ENCODE measurements at regions not wholly inside any gene's neighbourhood (a gene's known extent, or its start where the extent isn't known, plus 50 kb on each side); places are given as distances from the start of the nearest gene placed in this dataset.

- POLR2A ChIA-PET = no interaction called here
- Mint-ChIP-seq H3K9me3 (peaks cover 9% of the 10 kb centered on the region), H3K4me1 (no peaks in the 10 kb centered on the region), H3K36me3 (ENCODE audit: low read depth) (no peaks in the 10 kb centered on the region), H3K27ac (no peak overlapping the region), H3K4me3 (no peak overlapping the region), H3K27me3 (no peaks in the 10 kb centered on the region)
- TF ChIP-seq CTCF (IDR thresholded peaks at IDR 0.05) = no peak
- DNase-seq = no peak
- intact Hi-C loops (cut with micrococcal nuclease) = no loop called here
- CTCF ChIA-PET = no interaction called here
- no peak for ATAC-seq (ENCODE audit: low read depth)
Observed at GRCh38 chr12:126432780-126433179, 1367.5 kb downstream of the AACS start.

GRCh38 chr12:126434412-126434985 lies 1369.3 kb downstream of the AACS start:
- POLR2A ChIA-PET = no interaction called here
- DNase-seq = no peak
- Mint-ChIP-seq H3K27ac (no peak overlapping the region), H3K4me3 (no peak overlapping the region), H3K4me1 (no peaks in the 10 kb centered on the region), H3K27me3 (no peaks in the 10 kb centered on the region), H3K36me3 (ENCODE audit: low read depth) (no peaks in the 10 kb centered on the region), H3K9me3 (peaks cover 11% of the 10 kb centered on the region)
- CTCF ChIA-PET = no interaction called here
- intact Hi-C loops (cut with micrococcal nuclease) = no loop called here
- no peak for ATAC-seq (ENCODE audit: low read depth)
- no peak for TF ChIP-seq CTCF (IDR thresholded peaks at IDR 0.05)

- Mint-ChIP-seq H3K27ac (no peak overlapping the region), H3K4me3 (no peak overlapping the region), H3K36me3 (ENCODE audit: low read depth) (no peaks in the 10 kb centered on the region), H3K4me1 (no peaks in the 10 kb centered on the region), H3K9me3 (peaks cover 5% of the 10 kb centered on the region), H3K27me3 (no peaks in the 10 kb centered on the region)
- ATAC-seq (ENCODE audit: low read depth) (no peak), DNase-seq (no peak)
- CTCF ChIA-PET = no interaction called here
- intact Hi-C loops (cut with micrococcal nuclease) = no loop called here
- POLR2A ChIA-PET = no interaction called here
- no peak for TF ChIP-seq CTCF (IDR thresholded peaks at IDR 0.05)
Observed at GRCh38 chr12:126436041-126436440, 1370.8 kb downstream of the AACS start.

- no peak overlapping the region for H3K27ac Mint-ChIP-seq
- POLR2A ChIA-PET = no interaction called here
- H3K36me3 Mint-ChIP-seq (ENCODE audit: low read depth) = no peaks in the 10 kb centered on the region
- TF ChIP-seq CTCF (IDR thresholded peaks at IDR 0.05) = no peak
- peaks cover 5% of the 10 kb centered on the region for H3K9me3 Mint-ChIP-seq
- DNase-seq (no peak), ATAC-seq (ENCODE audit: low read depth) (no peak)
- H3K27me3 Mint-ChIP-seq = no peaks in the 10 kb centered on the region
- no peak overlapping the region for H3K4me3 Mint-ChIP-seq
- intact Hi-C loops (cut with micrococcal nuclease) = no loop called here
- CTCF ChIA-PET = no interaction called here
- no peaks in the 10 kb centered on the region for H3K4me1 Mint-ChIP-seq
Observed at GRCh38 chr12:126437934-126438333, 1372.7 kb downstream of the AACS start.

- TF ChIP-seq CTCF (IDR thresholded peaks at IDR 0.05) = no peak
- POLR2A ChIA-PET = no interaction called here
- H3K27me3 Mint-ChIP-seq = no peaks in the 10 kb centered on the region
- CTCF ChIA-PET = no interaction called here
- ATAC-seq (ENCODE audit: low read depth) (no peak), DNase-seq (no peak)
- no peak overlapping the region for H3K27ac Mint-ChIP-seq
- intact Hi-C loops (cut with micrococcal nuclease) = no loop called here
- H3K36me3 Mint-ChIP-seq (ENCODE audit: low read depth) = no peaks in the 10 kb centered on the region
- H3K4me1 Mint-ChIP-seq = no peaks in the 10 kb centered on the region
- H3K4me3 Mint-ChIP-seq = no peak overlapping the region
- no peaks in the 10 kb centered on the region for H3K9me3 Mint-ChIP-seq
Observed at GRCh38 chr12:126443977-126444376, 1378.7 kb downstream of the AACS start.

Data from activated B cell treated with CpG ODN at 0.5 μM for 24 hours (primary cell).